ENCODE measurements at regions not wholly inside any gene's neighbourhood (a gene's known extent, or its start where the extent isn't known, plus 50 kb on each side); places are given as distances from the start of the nearest gene placed in this dataset.

DNA sequence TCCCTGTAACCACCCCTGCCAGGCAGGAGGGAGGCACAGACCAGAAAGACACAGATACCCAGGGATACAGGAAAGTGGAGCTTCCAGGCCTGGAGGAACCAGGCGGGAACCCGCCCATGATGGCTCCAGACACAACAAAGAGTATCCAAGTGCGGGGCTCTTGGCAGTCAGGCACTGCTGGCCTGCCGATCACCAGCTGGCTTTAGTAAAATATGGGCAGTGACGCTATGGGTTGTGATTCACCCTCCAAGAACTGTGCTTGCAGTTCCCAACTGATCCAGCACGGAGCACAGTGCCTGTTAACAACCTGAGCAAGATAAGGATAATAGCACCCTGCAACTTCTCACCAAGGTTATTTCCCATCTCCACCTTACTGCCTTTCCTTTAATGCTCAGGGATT is 463.3 kb downstream of the IRX1 start:
- no peak overlapping the region for H3K4me3 ChIP-seq (replicated peaks; ENCODE audit: insufficient read depth, low read length)
- TF ChIP-seq SPI1 (IDR thresholded peaks at IDR 0.05; ENCODE audit: borderline replicate concordance, low read depth), result no peak
- TF ChIP-seq, protein P1, sequence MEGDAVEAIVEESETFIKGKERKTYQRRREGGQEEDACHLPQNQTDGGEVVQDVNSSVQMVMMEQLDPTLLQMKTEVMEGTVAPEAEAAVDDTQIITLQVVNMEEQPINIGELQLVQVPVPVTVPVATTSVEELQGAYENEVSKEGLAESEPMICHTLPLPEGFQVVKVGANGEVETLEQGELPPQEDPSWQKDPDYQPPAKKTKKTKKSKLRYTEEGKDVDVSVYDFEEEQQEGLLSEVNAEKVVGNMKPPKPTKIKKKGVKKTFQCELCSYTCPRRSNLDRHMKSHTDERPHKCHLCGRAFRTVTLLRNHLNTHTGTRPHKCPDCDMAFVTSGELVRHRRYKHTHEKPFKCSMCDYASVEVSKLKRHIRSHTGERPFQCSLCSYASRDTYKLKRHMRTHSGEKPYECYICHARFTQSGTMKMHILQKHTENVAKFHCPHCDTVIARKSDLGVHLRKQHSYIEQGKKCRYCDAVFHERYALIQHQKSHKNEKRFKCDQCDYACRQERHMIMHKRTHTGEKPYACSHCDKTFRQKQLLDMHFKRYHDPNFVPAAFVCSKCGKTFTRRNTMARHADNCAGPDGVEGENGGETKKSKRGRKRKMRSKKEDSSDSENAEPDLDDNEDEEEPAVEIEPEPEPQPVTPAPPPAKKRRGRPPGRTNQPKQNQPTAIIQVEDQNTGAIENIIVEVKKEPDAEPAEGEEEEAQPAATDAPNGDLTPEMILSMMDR (IDR thresholded peaks at IDR 0.05; ENCODE audit: insufficient read depth, low read length), result no peak
- no peak for TF ChIP-seq GABPA (IDR thresholded peaks at IDR 0.05; ENCODE audit: low read depth)
- no peak for TF ChIP-seq POLR2AphosphoS5 (IDR thresholded peaks at IDR 0.05; ENCODE audit: low read depth)
- TF ChIP-seq, protein P2, sequence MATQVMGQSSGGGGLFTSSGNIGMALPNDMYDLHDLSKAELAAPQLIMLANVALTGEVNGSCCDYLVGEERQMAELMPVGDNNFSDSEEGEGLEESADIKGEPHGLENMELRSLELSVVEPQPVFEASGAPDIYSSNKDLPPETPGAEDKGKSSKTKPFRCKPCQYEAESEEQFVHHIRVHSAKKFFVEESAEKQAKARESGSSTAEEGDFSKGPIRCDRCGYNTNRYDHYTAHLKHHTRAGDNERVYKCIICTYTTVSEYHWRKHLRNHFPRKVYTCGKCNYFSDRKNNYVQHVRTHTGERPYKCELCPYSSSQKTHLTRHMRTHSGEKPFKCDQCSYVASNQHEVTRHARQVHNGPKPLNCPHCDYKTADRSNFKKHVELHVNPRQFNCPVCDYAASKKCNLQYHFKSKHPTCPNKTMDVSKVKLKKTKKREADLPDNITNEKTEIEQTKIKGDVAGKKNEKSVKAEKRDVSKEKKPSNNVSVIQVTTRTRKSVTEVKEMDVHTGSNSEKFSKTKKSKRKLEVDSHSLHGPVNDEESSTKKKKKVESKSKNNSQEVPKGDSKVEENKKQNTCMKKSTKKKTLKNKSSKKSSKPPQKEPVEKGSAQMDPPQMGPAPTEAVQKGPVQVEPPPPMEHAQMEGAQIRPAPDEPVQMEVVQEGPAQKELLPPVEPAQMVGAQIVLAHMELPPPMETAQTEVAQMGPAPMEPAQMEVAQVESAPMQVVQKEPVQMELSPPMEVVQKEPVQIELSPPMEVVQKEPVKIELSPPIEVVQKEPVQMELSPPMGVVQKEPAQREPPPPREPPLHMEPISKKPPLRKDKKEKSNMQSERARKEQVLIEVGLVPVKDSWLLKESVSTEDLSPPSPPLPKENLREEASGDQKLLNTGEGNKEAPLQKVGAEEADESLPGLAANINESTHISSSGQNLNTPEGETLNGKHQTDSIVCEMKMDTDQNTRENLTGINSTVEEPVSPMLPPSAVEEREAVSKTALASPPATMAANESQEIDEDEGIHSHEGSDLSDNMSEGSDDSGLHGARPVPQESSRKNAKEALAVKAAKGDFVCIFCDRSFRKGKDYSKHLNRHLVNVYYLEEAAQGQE (IDR thresholded peaks at IDR 0.05; ENCODE audit: insufficient replicate concordance, low read depth), result no peak
- no peak for DNase-seq (ENCODE audit: low read depth in 1 of 2, low spot score in 1 of 2)

GRCh38 chr5:4065472-4066320 is 470.1 kb downstream of the IRX1 start:
- DNase-seq (ENCODE audit: low read depth in 1 of 2, low spot score in 1 of 2), result no peak
- no peak overlapping the region for H3K4me3 ChIP-seq (replicated peaks; ENCODE audit: insufficient read depth, low read length)
- no peak for TF ChIP-seq POLR2AphosphoS5 (IDR thresholded peaks at IDR 0.05; ENCODE audit: low read depth)
- TF ChIP-seq GABPA (IDR thresholded peaks at IDR 0.05; ENCODE audit: low read depth), result no peak
- TF ChIP-seq, protein P1 (IDR thresholded peaks at IDR 0.05; ENCODE audit: insufficient read depth, low read length), result no peak
- TF ChIP-seq SPI1 (IDR thresholded peaks at IDR 0.05; ENCODE audit: borderline replicate concordance, low read depth), result no peak
- TF ChIP-seq, protein P2 (IDR thresholded peaks at IDR 0.05; ENCODE audit: insufficient replicate concordance, low read depth), result no peak
- H3K27me3 ChIP-seq (ENCODE audit: insufficient read depth, poor library complexity, severe bottlenecking), result no peaks in the 10 kb centered on the region
- no peak overlapping the region for H3K27ac ChIP-seq (replicated peaks)

More for the DNA sequence above, 463.3 kb downstream of the IRX1 start:
- no peaks in the 10 kb centered on the region for H3K27me3 ChIP-seq (ENCODE audit: insufficient read depth, poor library complexity, severe bottlenecking)
- no peak overlapping the region for H3K27ac ChIP-seq (replicated peaks)

DNA sequence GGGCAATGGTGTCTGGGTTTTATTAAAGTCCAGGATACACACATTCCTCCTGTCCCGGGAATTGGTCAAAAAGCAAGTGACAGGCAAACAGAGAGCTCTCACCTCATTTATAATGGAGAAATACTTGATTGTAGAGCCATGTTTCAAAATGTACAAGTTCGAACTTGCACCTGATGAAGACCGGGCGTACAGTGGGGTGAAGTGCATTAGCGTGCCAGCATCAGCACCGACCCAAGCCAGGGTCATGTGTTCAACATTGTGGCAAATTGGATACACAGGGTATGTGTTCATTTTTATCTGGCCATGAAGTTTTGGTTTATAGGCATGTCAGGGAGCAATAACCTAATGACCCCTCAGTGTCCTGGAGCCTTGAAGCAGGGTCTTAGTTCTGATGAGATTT is 472.5 kb downstream of the IRX1 start:
- no peak for DNase-seq (ENCODE audit: low read depth in 1 of 2, low spot score in 1 of 2)
- Histone ChIP-seq H3K27ac (replicated peaks) (no peak overlapping the region), H3K27me3 (ENCODE audit: insufficient read depth, poor library complexity, severe bottlenecking) (no peaks in the 10 kb centered on the region), H3K4me3 (replicated peaks; ENCODE audit: insufficient read depth, low read length) (no peak overlapping the region)
- no peak for TF ChIP-seq POLR2AphosphoS5 (IDR thresholded peaks at IDR 0.05; ENCODE audit: low read depth)
- TF ChIP-seq, protein P2 (IDR thresholded peaks at IDR 0.05; ENCODE audit: insufficient replicate concordance, low read depth), result no peak
- no peak for TF ChIP-seq SPI1 (IDR thresholded peaks at IDR 0.05; ENCODE audit: borderline replicate concordance, low read depth)
- TF ChIP-seq GABPA (IDR thresholded peaks at IDR 0.05; ENCODE audit: low read depth), result no peak
- TF ChIP-seq, protein P1 (IDR thresholded peaks at IDR 0.05; ENCODE audit: insufficient read depth, low read length), result no peak
